CD4-positive, alpha-beta T cell treated with Interleukin-2 at 100 ng/mL for 4 hours (primary cell): ENCODE measurements at regions not wholly inside any gene's neighbourhood (a gene's known extent, or its start where the extent isn't known, plus 50 kb on each side); places are given as distances from the start of the nearest gene placed in this dataset.
"Not testable (repeated sequence)": the region's sequence is repeated elsewhere in the genome, so short reads cannot be mapped to it uniquely, and the experiment has no call there.

Experiments
- DNase-seq: peaks from one replicate; pipeline ENCODE4 v3.0.0-alpha.2; 2020; ENCODE audit warnings: low spot score

- DNase-seq: not testable (repeated sequence)
These were observed 885.6 kb upstream of the SLC39A10 start for GRCh38 chr2:194771394-194771793.

- no peak for DNase-seq
These were observed 888.0 kb upstream of the SLC39A10 start for GRCh38 chr2:194769030-194769429.

- DNase-seq: no peak
These were observed 891.3 kb upstream of the SLC39A10 start for GRCh38 chr2:194765723-194766122.

- DNase-seq: no peak
These were observed 906.1 kb upstream of the SLC39A10 start for GRCh38 chr2:194750926-194751325.

GRCh38 chr2:194745557-194746146 lies 911.4 kb upstream of the SLC39A10 start:
- DNase-seq: no peak

- no peak for DNase-seq
These were observed 914.3 kb upstream of the SLC39A10 start for GRCh38 chr2:194742706-194743105.

GRCh38 chr2:194739217-194739616 lies 917.8 kb upstream of the SLC39A10 start:
- no peak for DNase-seq

GRCh38 chr2:194735837-194736542 lies 921.0 kb upstream of the SLC39A10 start:
- no peak for DNase-seq

GRCh38 chr2:194730266-194730665 lies 926.8 kb upstream of the SLC39A10 start:
- DNase-seq: no peak

GRCh38 chr2:194725169-194725568 lies 931.9 kb upstream of the SLC39A10 start:
- DNase-seq: no peak

GRCh38 chr2:194723446-194723845 lies 933.6 kb upstream of the SLC39A10 start:
- no peak for DNase-seq

- no peak for DNase-seq
These were observed 935.8 kb upstream of the SLC39A10 start for GRCh38 chr2:194721227-194721626.

- no peak for DNase-seq
These were observed 936.6 kb upstream of the SLC39A10 start for GRCh38 chr2:194720462-194720861.

- DNase-seq: no peak
These were observed 938.1 kb upstream of the SLC39A10 start for GRCh38 chr2:194718881-194719280.

GRCh38 chr2:194714541-194714940 lies 942.5 kb upstream of the SLC39A10 start:
- DNase-seq: no peak

- DNase-seq: no peak
These were observed 947.2 kb upstream of the SLC39A10 start for GRCh38 chr2:194709840-194710239.

GRCh38 chr2:194706179-194706578 lies 950.8 kb upstream of the SLC39A10 start:
- no peak for DNase-seq

- DNase-seq: no peak
These were observed 951.6 kb upstream of the SLC39A10 start for GRCh38 chr2:194705398-194705797.

GRCh38 chr2:194700726-194701125 lies 956.3 kb upstream of the SLC39A10 start:
- no peak for DNase-seq

GRCh38 chr2:194700116-194700515 lies 956.9 kb upstream of the SLC39A10 start:
- no peak for DNase-seq

GRCh38 chr2:194698012-194698411 lies 959.0 kb upstream of the SLC39A10 start:
- no peak for DNase-seq

GRCh38 chr2:194697439-194697838 lies 959.6 kb upstream of the SLC39A10 start:
- no peak for DNase-seq

GRCh38 chr2:194696690-194697089 lies 960.3 kb upstream of the SLC39A10 start:
- no peak for DNase-seq

- DNase-seq: no peak
These were observed 970.5 kb upstream of the SLC39A10 start for GRCh38 chr2:194686569-194686968.
